GM19372 (cell line): ENCODE measurements at regions not wholly inside any gene's neighbourhood (a gene's known extent, or its start where the extent isn't known, plus 50 kb on each side); places are given as distances from the start of the nearest gene placed in this dataset.
A peak's percentile ranks its signal among the peaks of the same experiment; 100 is the strongest.

Source experiments
- ATAC-seq: cut with Tn5 transposase; IDR thresholded peaks from one replicate; pipeline ENCODE4 v1.9.1; 2021; ENCODE audit warnings: mild to moderate bottlenecking, low read depth, moderate library complexity; ENCODE audit not compliant: unreplicated experiment

DNA sequence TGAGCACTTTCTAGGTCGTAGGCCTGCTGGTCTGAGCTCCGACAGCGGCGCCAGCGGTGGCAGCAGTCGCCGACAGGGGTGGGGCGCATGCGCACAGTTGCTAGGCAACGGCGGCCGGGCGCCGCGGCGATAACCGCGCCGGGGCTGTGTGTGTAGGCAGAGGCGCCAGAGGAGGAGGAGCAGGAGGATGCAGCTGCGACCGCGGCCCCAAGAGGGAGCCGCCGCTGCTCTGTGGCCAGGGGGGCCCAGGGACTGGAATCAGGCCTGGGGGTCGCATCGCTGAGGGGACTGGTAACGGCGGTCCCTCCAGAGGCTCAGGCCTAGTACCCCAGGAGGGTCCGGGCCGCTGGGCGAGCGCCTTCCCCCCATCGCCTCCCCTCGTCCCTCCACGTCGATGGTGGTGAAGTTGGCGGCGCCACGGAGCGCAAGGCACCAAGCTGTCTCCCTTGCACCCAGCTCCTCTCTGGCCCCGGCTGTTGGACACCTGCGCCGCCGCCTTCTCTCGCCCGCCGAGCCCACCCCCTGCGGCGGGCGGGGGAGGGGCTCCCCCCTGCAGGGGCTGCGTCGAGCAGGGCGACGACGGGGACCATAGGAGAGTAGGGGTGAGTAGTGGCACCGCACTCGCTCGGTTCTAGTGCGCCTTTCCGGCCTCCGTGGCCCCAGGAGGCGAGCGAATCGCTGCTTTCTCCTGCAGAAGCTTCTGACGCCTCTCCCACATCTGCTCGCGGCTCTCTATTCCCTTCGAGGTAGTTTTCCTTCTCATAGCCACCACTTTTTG lies 58.6 kb upstream of the ZC4H2 start, which contains the start of gene ZC3H12B:
Gene ZC3H12B (plus strand): TSS at position 159 of the 778 bp plus-strand sequence.
- peak; percentile 96 for ATAC-seq

DNA sequence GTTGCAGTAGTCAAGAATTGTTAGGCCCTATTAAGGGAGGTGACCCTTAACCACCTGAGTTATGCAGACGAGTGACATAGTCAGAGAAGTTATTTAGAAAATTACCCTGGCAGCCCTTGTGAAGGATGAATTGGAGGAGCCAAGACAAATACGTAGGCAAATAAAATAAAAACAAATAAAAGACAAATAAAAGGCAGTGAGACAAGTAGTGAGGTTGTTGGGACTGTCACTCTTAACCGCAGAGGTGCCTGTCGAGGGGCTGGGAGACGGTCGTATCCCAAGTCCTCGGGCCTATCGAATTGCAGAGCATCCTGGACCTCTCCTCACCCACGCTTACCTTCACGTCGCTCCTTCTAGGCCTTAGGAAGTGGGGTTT lies 58.0 kb upstream of the ZC4H2 start:
- no peak for ATAC-seq
